H1 (cell line): ENCODE measurements at regions not wholly inside any gene's neighbourhood (a gene's known extent, or its start where the extent isn't known, plus 50 kb on each side); places are given as distances from the start of the nearest gene placed in this dataset.

Experiments used
- CTCF ChIA-PET: fragments of 300-600 bp; sonication (Branson Sonifier 250); formaldehyde crosslinking; loops from one replicate; lab custom pipeline; 2021; ENCODE audit not compliant: partially characterized antibody; lab: Charles Lee
- POLR2A ChIA-PET: fragments of 300-600 bp; sonication (Branson Sonifier 250); formaldehyde crosslinking; loops from one replicate; lab custom pipeline; 2021; ENCODE audit warnings: inconsistent platforms; ENCODE audit not compliant: partially characterized antibody; lab: Charles Lee
- DNase-seq, 2 experiments: peaks; one replicate each; pipeline versions ENCODE4 v3.0.0 to v3.0.0-alpha.2; 2010 to 2022; ENCODE audit warnings: low spot score in 2 of 2, low read depth in 1 of 2, mixed read lengths in 1 of 2
- FAIRE-seq: peaks from 2 replicates; lab custom pipeline; 2011; peaks lifted over from hg19 to GRCh38; lab: Jason Lieb, UNC
- H2AFZ ChIP-seq: 2 replicates; pipeline ENCODE4 v1.8.1; 2012; ENCODE audit warnings: low read length, inconsistent platforms
- H2AK5ac ChIP-seq: 2 replicates; pipeline ENCODE4 v1.6.1; 2013; ENCODE audit warnings: low read depth, low read length
- H2BK120ac ChIP-seq: replicated peaks from 2 replicates; pipeline ENCODE3; 2013; ENCODE audit warnings: low read depth, low read length, inconsistent platforms
- H2BK12ac ChIP-seq: 2 replicates; pipeline ENCODE4 v1.6.1; 2013; ENCODE audit warnings: low read depth, low read length
- H2BK15ac ChIP-seq: 2 replicates; pipeline ENCODE4 v1.6.1; 2013; ENCODE audit warnings: low read length
- H2BK20ac ChIP-seq: 2 replicates; pipeline ENCODE4 v1.6.1; 2013; ENCODE audit warnings: low read length
- H2BK5ac ChIP-seq: 2 replicates; pipeline ENCODE4 v1.6.1; 2013; ENCODE audit warnings: low read depth, low read length
- H3K14ac ChIP-seq: 2 replicates; pipeline ENCODE4 v1.6.1; 2013; ENCODE audit warnings: inconsistent platforms; ENCODE audit not compliant: insufficient read length
- H3K18ac ChIP-seq: 2 replicates; pipeline ENCODE4 v1.6.1; 2013; ENCODE audit warnings: low read length; ENCODE audit errors: extremely low read depth
- H3K23ac ChIP-seq: 2 replicates; pipeline ENCODE4 v1.6.1; 2013; ENCODE audit warnings: inconsistent platforms; ENCODE audit not compliant: insufficient read length
- H3K23me2 ChIP-seq: 2 replicates; pipeline ENCODE4 v1.6.1; 2013; ENCODE audit warnings: low read depth, low read length
- H3K27ac ChIP-seq: 2 replicates; pipeline ENCODE4 v1.6.1; 2011; ENCODE audit warnings: low read depth, low read length, inconsistent platforms
- H3K27me3 ChIP-seq, 4 experiments: replicated peaks in 1 of 4; 1 replicate in 1 of 4; 2 replicates in 3 of 4; pipeline versions ENCODE4 v1.6.1 to v1.8.1; 2011 to 2013; ENCODE audit warnings: low read length in 3 of 4, mild to moderate bottlenecking in 3 of 4, inconsistent platforms in 2 of 4, mixed read lengths in 2 of 4, moderate library complexity in 1 of 4; ENCODE audit not compliant: control insufficient read depth in 3 of 4, insufficient read depth in 3 of 4; ENCODE audit errors: extremely low read depth in 1 of 4
- H3K36me3 ChIP-seq, 4 experiments: 2 replicates each; pipeline versions ENCODE4 v1.6.1 to v1.8.1; 2011 to 2013; ENCODE audit warnings: mild to moderate bottlenecking in 4 of 4, low read length in 3 of 4, moderate library complexity in 2 of 4, control low read depth in 1 of 4, inconsistent platforms in 1 of 4; ENCODE audit not compliant: insufficient read depth in 4 of 4, control insufficient read depth in 2 of 4
- H3K4ac ChIP-seq: replicated peaks from 2 replicates; pipeline ENCODE3; 2013; ENCODE audit warnings: low read length, low read depth, mixed read lengths, inconsistent platforms; ENCODE audit not compliant: insufficient read length
- H3K4me1 ChIP-seq, 4 experiments: replicated peaks in 1 of 4; 1 replicate in 1 of 4; 2 replicates in 3 of 4; pipeline versions ENCODE4 v1.6.1 to v1.8.1; 2011 to 2013; ENCODE audit warnings: low read length in 3 of 4, inconsistent platforms in 2 of 4, mixed read lengths in 1 of 4; ENCODE audit not compliant: insufficient read depth in 4 of 4, control insufficient read depth in 3 of 4
- H3K4me2 ChIP-seq, 2 experiments: 2 replicates each; pipeline versions ENCODE4 v1.6.1 to v1.8.1; 2011 to 2013; ENCODE audit warnings: low read depth in 2 of 2, low read length in 2 of 2, control low read depth in 1 of 2, inconsistent platforms in 1 of 2, mild to moderate bottlenecking in 1 of 2; ENCODE audit not compliant: insufficient read depth in 1 of 2
- H3K4me3 ChIP-seq, 4 experiments: fragments of 200-600, 300-600 bp in 1 of 4; sonication (generic), shearing (Covaris generic), sonication (Bioruptor Twin) in 1 of 4; 2 replicates each; pipeline versions ENCODE4 v1.5.1 to v1.8.1; 2011 to 2016; ENCODE audit warnings: low read length in 4 of 4, low read depth in 3 of 4, control low read depth in 2 of 4, inconsistent platforms in 2 of 4, mild to moderate bottlenecking in 2 of 4, mixed read lengths in 1 of 4, moderate library complexity in 1 of 4; ENCODE audit not compliant: insufficient read depth in 2 of 4; ENCODE audit errors: extremely low read depth in 1 of 4
- H3K56ac ChIP-seq: replicated peaks from 2 replicates; pipeline ENCODE3; 2013; ENCODE audit warnings: low read depth, mild to moderate bottlenecking, mixed read lengths, low read length, inconsistent platforms; ENCODE audit not compliant: insufficient read length
- H3K79me1 ChIP-seq: 2 replicates; pipeline ENCODE4 v1.6.1; 2013; ENCODE audit warnings: low read depth, low read length, control low read depth
- H3K79me2 ChIP-seq, 2 experiments: 2 replicates each; pipeline versions ENCODE4 v1.6.1 to v1.8.1; 2012 to 2013; ENCODE audit warnings: low read length in 2 of 2, mild to moderate bottlenecking in 2 of 2, inconsistent platforms in 1 of 2; ENCODE audit not compliant: insufficient read depth in 2 of 2, control insufficient read depth in 1 of 2
- H3K9ac ChIP-seq, 4 experiments: replicated peaks in 1 of 4; 1 replicate in 1 of 4; 2 replicates in 3 of 4; pipeline versions ENCODE4 v1.6.1 to v1.8.1; 2011 to 2013; ENCODE audit warnings: low read depth in 3 of 4, low read length in 3 of 4, control low read depth in 2 of 4, mild to moderate bottlenecking in 2 of 4, moderate library complexity in 2 of 4, inconsistent platforms in 1 of 4; ENCODE audit errors: extremely low read depth in 1 of 4
- H3K9me3 ChIP-seq, 2 experiments: 2 replicates each; pipeline versions ENCODE4 v1.6.1 to v1.8.1; 2012 to 2013; ENCODE audit warnings: mild to moderate bottlenecking in 2 of 2, moderate library complexity in 2 of 2, control low read depth in 1 of 2, inconsistent platforms in 1 of 2, low read depth in 1 of 2, low read length in 1 of 2, mixed read lengths in 1 of 2; ENCODE audit not compliant: insufficient read depth in 2 of 2
- H4K20me1 ChIP-seq, 2 experiments: replicated peaks in 1 of 2; 2 replicates each; pipeline versions ENCODE3 to v1.8.1; 2011 to 2013; ENCODE audit warnings: inconsistent platforms in 2 of 2, low read length in 2 of 2, mild to moderate bottlenecking in 1 of 2; ENCODE audit not compliant: insufficient read depth in 2 of 2, control insufficient read depth in 1 of 2
- H4K5ac ChIP-seq: 2 replicates; pipeline ENCODE4 v1.6.1; 2013; ENCODE audit warnings: low read length, low read depth, mixed read lengths, inconsistent platforms; ENCODE audit not compliant: insufficient read length
- H4K8ac ChIP-seq: 2 replicates; pipeline ENCODE4 v1.8.0; 2013; ENCODE audit warnings: mild to moderate bottlenecking, moderate library complexity, low read length, inconsistent platforms; ENCODE audit not compliant: insufficient read depth; ENCODE audit errors: extremely low read depth
- H4K91ac ChIP-seq: replicated peaks from 2 replicates; pipeline ENCODE3; 2013; ENCODE audit warnings: low read length, mixed read lengths, inconsistent platforms; ENCODE audit not compliant: insufficient read length
- PHF8 ChIP-seq: fragments of 200-600 bp; sonication (generic); conservative IDR thresholded peaks from 2 replicates; pipeline ENCODE4 v1.7.1; 2012; ENCODE audit warnings: low read depth, mild to moderate bottlenecking, inconsistent platforms, low read length, moderate library complexity
- WGBS, 2 experiments: shearing (Covaris generic) in 1 of 2; methylation state at CpG; one replicate each; pipeline versions ENCODE4 v1.1.6 to v1.1.7; 2013 to 2015; ENCODE audit warnings: low lambda C conversion rate in 2 of 2, mixed read lengths in 2 of 2, inconsistent platforms in 1 of 2, low coverage in 1 of 2, missing lambda C conversion rate in 1 of 2; ENCODE audit not compliant: insufficient replicate concordance in 2 of 2, insufficient coverage in 1 of 2, insufficient read length in 1 of 2; ENCODE audit errors: extremely low coverage in 1 of 2, missing lambda C conversion rate in 1 of 2; 5-methylcytosine and 5-hydroxymethylcytosine counted together
- TF ChIP-seq, protein P1 (sequence below): IDR thresholded peaks from 2 replicates; pipeline ENCODE4 v1.6.1; 2012; ENCODE audit warnings: low read length, inconsistent platforms

DNA sequence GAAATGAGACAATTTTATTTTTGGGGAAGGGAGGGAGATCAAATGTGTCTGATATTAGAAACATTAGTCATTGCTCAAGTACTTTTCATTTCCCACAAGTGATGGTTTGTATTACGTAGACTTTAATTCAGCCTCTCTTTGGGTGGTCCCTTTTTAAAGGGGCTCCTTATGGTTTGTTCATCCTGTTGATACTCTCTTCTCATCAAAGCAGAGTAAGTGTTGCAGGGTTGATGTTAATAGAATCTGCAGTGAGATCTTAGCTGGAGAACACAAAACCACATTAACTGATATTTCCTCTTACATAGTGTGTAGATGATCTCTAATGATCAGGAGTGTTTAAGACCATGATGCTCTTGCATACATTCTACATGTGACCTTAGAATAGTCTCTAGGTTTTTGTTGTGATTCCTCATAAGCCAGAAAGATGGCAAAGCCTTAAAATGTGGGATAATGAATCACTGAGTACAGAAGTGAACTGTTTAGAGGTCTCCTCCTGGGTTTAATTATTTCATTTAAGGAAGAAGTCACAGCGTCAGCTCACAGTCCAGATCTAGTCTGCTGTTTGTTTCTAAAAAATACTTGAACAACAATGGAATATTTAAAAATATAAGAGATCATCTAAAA is 87.4 kb upstream of the PTPRR start:
- Histone ChIP-seq H2AK5ac (no peak overlapping the region), H3K4me2 (no peak overlapping the region), H4K20me1 (no peaks in the 10 kb centered on the region), H4K91ac (no peak overlapping the region), H3K4ac (no peak overlapping the region), H2BK12ac (no peak overlapping the region), H2BK120ac (no peak overlapping the region), H2BK20ac (no peak overlapping the region), H3K9me3 (no peaks in the 10 kb centered on the region), H3K36me3 (no peaks in the 10 kb centered on the region), H3K23ac (no peak overlapping the region), H2BK15ac (no peak overlapping the region), H3K9ac (no peak overlapping the region), H4K5ac (no peak overlapping the region), H2AFZ (no peak overlapping the region), H3K27ac (no peak overlapping the region), H3K79me2 (no peaks in the 10 kb centered on the region), H2BK5ac (no peak overlapping the region), H4K8ac (no peak overlapping the region), H3K14ac (no peak overlapping the region), H3K4me3 (no peak overlapping the region), H3K79me1 (no peaks in the 10 kb centered on the region), H3K56ac (no peak overlapping the region), H3K23me2 (no peaks in the 10 kb centered on the region), H3K18ac (no peak overlapping the region), H3K27me3 (no peaks in the 10 kb centered on the region), H3K4me1 (no peaks in the 10 kb centered on the region)
- TF ChIP-seq, protein P1, sequence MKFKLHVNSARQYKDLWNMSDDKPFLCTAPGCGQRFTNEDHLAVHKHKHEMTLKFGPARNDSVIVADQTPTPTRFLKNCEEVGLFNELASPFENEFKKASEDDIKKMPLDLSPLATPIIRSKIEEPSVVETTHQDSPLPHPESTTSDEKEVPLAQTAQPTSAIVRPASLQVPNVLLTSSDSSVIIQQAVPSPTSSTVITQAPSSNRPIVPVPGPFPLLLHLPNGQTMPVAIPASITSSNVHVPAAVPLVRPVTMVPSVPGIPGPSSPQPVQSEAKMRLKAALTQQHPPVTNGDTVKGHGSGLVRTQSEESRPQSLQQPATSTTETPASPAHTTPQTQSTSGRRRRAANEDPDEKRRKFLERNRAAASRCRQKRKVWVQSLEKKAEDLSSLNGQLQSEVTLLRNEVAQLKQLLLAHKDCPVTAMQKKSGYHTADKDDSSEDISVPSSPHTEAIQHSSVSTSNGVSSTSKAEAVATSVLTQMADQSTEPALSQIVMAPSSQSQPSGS, result no peak
- TF ChIP-seq PHF8, result no peak
- DNase-seq, result no peak
- WGBS, 2 experiments, result 82% methylated on average over 2 of the region's 2 CpGs; no CpG with 5 or more reads in 1 of the 2 experiments
- FAIRE-seq, result no peak
- ChIA-PET CTCF (interaction anchor here (0.6 to 2.0 kb wide), 2 partner anchors 12 to 253 kb away, joined by 3 to 7 read pairs; no protein-coding TSS in a partner anchor), POLR2A (no interaction called here)
